Stimulated activated CD4-positive, alpha-beta T cell treated with anti-CD3 and anti-CD28 coated beads, Interleukin-4, amount 100 ng/mL, for 4 hours (primary cell): ENCODE measurements at regions not wholly inside any gene's neighbourhood (a gene's known extent, or its start where the extent isn't known, plus 50 kb on each side); places are given as distances from the start of the nearest gene placed in this dataset.

ENCODE experiments used
- DNase-seq, 2 experiments: peaks; one replicate each; pipeline ENCODE4 v3.0.0-alpha.2; 2020

GRCh38 chr2:136210822-136211221 is 92.9 kb upstream of the CXCR4 start:
- DNase-seq: no peak

DNA sequence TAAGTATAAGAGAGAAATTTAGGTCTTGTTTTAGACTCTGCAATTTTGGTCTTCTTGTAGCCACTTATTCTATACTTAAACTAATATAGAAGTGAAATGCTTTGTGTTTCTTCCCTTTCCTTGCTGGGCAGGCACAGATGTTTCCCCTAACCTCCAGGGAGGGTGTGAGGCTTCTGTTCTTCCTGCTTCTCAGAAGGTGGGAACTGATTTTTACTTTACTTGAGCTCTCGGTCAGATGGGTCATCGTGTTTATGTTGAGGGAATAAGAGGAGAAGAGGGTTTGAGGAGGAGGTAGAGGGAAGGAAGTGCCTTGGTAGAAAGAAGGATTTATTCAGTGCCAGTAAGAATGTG is 92.5 kb upstream of the CXCR4 start:
- DNase-seq: no peak

- no peak for DNase-seq
Measured at GRCh38 chr2:136209561-136210454, 91.9 kb upstream of the CXCR4 start.

DNA sequence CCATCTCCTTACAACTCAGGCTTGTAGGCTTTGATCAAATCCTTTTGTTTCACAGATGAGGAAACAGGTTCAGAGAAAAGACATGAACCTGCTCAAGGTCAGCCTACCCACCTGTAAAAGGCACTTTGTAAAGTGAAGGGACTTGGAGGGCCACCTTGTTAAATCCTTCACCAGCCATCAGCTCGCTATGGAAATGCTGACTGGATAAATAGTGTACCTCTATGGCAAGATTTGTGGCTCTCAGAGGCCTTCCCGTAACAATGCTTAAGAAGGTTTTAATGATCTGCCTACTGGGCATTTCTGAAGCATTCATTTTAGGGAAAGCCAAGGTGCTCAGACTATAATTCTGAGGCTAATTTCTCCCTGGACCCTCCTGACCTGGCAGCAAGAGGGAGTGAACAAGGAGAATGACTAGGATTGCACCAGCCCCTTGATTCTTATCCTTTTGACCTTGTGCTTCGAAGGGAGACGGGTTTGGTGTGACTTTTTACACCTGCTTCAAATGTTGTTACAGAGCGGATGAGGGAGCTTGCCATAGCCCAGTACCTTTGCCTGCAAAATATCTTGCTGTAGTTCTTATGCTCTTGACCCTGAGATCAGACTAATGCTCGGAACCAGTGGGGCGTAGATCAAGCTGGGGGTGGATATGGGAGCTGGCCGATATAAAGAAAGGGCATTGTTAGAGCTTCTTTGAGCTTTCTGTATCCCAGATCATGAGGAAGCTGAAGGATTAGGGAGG is 90.9 kb upstream of the CXCR4 start:
- DNase-seq: no peak

DNA sequence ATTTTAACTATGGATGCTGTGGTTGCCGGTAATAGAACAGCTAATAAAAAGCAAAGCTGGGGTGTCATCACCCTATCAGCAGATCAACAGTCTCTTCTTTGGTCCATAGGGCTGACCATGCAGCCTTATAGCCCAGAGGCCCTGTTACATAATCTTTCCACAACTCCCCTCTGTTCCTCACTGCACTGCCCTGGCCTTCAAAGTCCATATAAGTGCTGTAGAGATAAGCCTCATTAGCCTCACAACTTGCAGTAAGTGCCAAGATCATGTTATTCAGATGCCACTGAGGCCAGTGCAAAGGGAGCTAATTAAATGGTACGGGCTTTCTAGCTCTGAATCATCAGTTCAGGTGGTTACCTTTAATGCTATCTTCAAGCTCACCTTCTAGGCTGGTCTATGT is 89.7 kb upstream of the CXCR4 start:
- DNase-seq: no peak

- DNase-seq: no peak
Measured at GRCh38 chr2:136207030-136207623, 89.2 kb upstream of the CXCR4 start.

DNA sequence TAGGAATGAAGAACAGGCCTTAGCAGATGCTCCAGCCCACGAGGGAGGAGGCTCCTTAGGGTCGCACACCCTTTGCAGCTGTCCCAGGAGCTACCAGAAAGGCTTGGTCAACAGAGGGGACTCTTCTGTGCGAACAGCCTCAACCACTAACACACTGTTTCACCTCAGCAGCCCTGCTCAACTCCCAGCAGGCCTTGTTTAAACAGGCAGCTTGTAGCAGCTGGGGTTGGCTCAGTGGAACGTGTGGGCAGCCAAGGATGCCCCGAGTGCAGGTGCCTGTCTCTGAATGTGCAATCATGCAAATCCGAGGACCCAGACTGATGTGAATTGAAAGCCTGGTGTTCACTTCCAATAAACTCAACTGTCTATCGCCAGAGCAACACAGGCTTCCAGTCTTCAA is 88.7 kb upstream of the CXCR4 start:
- DNase-seq: no peak

DNA sequence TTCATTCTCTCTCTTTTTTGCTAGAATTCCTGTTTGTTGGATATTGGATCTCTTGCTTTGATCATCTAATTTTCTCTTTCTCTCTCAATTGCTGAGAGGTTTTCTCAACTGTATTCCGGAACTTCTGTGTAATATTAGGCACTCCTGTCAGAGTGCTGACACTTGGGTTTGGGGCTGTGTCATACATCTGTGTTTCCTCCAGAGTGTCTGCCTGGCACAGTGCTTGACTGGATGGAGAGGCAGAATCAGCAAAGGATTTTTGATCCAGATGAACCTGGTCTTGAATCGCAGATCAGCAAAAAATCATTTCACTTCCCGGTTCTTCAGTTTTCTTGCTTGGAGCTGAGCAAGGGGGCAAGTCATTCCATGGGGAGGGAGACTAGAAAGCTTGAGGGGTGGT is 87.7 kb upstream of the CXCR4 start:
- no peak for DNase-seq

DNA sequence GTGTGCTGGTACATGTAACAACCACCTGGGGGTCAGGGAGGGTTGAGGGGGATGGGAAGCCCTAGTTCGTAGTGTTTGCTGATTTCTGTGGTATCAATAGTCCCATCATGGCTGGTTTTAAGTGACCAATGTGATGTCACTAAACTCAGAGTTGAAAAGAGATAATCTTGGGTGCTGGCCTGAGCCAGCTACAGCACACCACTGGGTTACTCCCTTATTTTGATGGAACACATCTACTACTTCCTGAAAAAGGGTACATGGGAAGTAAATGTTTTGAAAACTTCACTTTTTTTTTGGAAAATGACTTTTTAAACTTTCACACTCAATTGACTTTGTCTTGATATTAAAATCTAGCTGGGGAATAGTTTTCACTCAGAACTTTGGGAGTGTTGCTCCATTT is 87.0 kb upstream of the CXCR4 start:
- no peak for DNase-seq

GRCh38 chr2:136195226-136195625 is 77.3 kb upstream of the CXCR4 start:
- DNase-seq: no peak

DNA sequence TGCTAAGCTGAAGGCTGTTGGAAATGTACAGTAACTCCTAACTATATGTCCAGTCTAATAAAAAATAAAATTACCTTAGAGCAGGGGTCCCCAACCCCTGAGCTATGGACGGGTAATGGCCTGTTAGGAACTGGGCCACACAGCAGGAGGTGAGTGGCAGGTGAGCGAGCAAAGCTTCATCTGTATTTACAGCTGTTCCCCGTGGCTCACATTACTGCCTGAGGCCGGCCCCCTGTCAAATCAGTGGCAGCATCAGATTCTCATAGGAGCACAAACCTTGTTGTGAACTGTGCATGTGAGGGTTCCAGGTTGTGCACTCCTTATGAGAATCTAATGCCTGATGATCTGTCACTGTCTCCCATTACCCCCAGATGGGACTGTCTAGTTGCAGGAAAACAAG is 73.1 kb upstream of the CXCR4 start:
- DNase-seq: no peak

DNA sequence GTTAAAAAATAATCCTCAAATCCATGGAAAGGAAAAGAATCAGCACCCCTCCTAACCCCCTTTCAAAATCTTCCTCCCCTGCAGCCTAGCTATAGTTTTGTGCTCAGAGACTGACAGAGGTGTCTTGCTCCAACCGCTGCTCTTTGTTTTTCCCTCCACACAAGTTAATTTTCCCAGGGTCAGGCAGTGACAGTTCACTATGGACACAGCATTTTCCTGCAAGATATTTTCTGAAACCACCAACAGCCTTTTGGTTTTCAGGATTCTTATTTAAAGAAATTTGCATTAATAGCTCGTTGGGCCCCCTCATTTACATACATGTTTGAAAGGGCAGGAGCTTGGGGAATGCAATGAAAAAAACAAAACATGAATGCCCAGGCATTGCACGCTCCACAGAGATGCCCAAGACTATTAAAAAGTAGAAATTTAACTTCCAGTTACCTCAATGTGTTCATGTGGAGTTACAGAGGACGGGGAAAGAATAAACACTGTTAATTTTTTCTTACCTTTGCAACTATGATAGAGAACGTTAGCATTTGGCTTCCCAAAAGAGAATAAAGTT is 71.4 kb upstream of the CXCR4 start:
- no peak for DNase-seq

DNA sequence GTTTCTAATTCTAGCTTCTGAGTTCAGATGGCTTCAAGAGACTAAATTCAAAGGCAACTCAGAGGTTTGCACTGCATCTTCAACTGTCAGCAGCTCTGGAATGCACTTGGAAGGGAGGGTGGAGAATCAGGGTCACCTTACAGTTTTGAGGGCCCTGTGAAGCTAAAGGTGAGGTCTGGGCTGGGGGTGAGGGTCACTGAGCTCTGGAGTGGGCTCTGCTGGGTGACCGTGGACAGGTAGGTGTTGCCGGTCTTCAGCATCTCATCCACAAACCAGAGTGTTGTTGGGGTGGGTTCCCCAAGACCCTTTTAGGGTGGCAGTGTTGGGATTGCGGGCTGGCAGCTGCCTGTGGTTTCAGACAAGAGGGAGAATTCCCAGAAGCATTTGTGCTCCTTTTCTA is 70.1 kb upstream of the CXCR4 start:
- DNase-seq: no peak

DNA sequence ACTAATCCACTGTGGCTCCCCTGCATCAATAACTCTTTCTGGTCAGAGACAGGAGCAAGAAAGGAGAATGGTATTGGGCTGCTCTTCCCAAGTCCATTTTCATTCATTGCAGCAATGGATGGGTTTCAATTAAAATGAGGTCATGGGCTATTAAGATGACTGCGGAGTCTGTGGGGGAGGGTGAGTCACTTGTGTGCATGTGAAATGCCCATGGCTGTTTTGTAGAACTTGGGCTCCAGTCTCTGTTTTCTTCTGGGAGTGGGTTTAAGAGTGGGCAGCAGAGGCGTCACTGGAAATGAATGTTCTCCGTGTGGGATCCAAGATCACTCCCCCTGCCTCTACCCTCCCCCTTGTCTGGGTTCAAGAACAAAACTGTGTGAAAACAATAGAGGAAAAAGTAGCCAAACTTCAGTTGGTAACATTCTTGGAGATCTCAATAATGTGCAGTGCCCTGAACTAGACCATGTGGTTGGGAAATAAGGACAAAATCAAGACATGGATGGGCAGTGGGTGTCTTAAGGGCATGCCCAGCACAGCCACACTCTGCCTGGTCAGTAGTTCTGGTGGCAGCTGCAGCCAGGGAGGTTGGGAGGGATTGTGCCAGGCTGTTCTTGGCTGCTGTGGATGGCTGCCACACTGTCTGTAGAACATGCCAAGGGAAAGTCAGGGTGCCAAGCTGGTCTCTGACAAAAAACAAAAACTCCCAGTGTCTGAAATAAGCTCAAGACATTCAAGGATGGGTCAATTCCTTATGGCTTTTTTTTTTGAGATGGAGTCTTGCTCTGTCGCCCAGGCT is 68.2 kb upstream of the CXCR4 start:
- DNase-seq: no peak

DNA sequence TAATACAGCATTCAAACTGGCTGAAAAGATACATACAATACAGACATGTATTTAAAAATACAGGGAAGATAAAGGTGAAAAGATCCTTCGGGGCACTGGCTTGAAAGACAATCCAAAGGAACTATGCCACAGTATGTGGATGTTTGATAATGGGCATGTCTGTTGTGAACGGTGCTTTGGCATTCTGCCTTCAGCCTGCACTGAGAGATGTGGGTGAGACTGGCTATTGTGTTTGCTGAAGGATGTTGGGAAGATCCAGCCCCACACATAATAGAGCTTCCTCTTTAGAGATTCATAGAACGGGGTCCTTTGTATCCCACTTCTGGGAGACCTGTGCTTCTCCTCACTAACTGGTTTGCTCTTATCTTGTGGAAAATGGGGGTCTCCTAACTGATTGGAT is 65.1 kb upstream of the CXCR4 start:
- no peak for DNase-seq

- DNase-seq: no peak
Measured at GRCh38 chr2:136182315-136182714, 64.4 kb upstream of the CXCR4 start.

DNA sequence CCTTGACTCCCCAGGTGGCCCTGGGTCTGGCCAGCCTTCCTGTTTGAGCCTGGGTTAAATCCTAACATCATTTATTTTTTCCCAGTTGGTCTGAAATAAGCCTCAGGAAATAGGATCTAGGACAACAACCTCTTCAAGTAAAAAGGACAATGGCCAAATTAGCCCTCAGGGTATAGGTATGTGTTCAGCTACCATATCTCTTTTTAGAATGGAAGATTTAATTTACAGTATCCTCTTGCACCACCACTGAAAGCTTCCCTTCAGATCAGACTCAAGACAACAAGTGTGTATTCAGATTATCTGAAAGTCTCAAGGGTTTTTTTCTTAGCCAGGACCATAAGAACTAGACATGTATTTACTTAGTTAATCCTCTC is 61.6 kb upstream of the CXCR4 start:
- no peak for DNase-seq

DNA sequence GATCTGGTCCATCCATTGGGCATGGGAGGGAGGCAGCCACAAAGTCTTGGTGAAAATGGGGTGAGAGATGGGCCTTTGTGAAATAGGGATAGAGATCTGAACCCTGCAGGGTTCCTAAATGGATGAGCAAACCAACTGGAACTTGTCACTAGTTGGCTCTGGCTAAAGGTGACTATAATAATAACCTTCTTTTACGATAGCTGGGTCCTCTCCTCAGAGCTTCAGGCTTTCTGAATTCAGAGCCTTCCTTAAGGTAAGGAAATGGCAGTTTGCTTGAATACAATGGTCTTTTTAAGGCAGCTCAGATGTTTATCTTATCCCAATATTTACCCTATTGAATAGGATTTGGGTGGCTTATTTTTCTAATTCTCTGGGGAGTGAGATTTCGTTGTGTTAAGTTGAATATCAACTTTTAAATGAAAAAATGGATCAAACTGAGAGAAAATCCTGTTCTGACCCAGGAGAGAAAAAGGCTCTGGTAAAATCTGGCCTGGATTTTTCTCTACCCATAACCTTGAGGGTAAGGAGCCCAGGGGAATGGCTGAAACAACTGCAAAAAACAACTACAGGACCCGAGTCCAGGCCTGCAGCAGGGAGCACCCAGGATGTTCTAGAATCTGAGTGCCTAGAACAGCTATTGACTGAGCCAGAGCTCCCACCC is 61.1 kb upstream of the CXCR4 start:
- no peak for DNase-seq

- DNase-seq: no peak
Measured at GRCh38 chr2:136175868-136176267, 57.9 kb upstream of the CXCR4 start.

- no peak for DNase-seq
Measured at GRCh38 chr2:136175466-136175865, 57.5 kb upstream of the CXCR4 start.

GRCh38 chr2:136173126-136173525 is 55.2 kb upstream of the CXCR4 start:
- DNase-seq: no peak

GRCh38 chr2:136171223-136171622 is 53.3 kb upstream of the CXCR4 start:
- no peak for DNase-seq
